AG10803 (cell line): ENCODE measurements at regions not wholly inside any gene's neighbourhood (a gene's known extent, or its start where the extent isn't known, plus 50 kb on each side); places are given as distances from the start of the nearest gene placed in this dataset.

ENCODE experiments used
- DNase-seq: peaks from one replicate; pipeline ENCODE4 v3.0.0; 2010; ENCODE audit warnings: low read depth
- H3K4me3 ChIP-seq: 2 replicates; pipeline ENCODE4 v1.5.1; 2011; ENCODE audit warnings: mild to moderate bottlenecking, low read length, control low read depth
- TF ChIP-seq, protein P1 (sequence below): conservative IDR thresholded peaks from 2 replicates; pipeline ENCODE4 v1.5.1; 2011; ENCODE audit warnings: mild to moderate bottlenecking, low read length, control low read depth, inconsistent platforms

DNA sequence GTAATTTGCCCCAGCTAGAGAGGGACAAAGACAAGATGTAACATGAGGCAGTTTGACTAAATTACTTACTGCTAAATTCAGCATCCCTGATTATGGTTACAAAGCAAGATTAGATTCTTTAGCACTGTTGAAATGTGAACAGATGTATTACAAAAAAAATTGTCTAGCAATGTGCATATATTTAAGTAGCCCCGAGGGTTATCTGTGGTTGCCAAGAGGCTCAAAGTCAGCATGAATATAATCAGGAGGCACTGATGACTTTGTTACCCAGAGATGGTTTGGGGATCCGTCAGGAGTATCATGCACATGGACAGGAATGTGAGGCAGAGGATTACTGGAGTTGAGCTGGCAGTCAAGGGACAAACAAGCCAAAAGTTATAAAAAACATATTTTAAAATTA lies 356.9 kb upstream of the CCDC196 start:
- DNase-seq: no peak
- no peak overlapping the region for H3K4me3 ChIP-seq

DNA sequence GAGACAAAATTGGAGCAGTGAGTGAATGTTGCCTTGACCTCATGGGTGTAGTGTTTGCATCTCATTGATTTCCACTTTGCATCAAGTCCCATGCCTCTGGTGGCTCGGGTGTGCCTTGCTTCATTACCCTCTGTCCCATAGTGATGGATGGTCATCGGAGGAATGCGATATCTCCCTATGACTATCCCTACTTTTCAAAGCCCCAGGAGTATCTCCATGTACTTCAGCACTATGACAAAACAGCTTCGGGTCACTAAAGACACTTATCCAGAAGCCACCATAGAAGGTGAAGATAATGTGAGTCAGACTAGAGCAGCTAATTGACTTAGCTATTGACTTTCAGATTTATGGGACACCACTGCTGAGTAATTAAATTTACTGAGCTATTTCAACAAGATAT lies 355.1 kb upstream of the CCDC196 start:
- no peak overlapping the region for H3K4me3 ChIP-seq
- no peak for DNase-seq
- TF ChIP-seq, protein P1, sequence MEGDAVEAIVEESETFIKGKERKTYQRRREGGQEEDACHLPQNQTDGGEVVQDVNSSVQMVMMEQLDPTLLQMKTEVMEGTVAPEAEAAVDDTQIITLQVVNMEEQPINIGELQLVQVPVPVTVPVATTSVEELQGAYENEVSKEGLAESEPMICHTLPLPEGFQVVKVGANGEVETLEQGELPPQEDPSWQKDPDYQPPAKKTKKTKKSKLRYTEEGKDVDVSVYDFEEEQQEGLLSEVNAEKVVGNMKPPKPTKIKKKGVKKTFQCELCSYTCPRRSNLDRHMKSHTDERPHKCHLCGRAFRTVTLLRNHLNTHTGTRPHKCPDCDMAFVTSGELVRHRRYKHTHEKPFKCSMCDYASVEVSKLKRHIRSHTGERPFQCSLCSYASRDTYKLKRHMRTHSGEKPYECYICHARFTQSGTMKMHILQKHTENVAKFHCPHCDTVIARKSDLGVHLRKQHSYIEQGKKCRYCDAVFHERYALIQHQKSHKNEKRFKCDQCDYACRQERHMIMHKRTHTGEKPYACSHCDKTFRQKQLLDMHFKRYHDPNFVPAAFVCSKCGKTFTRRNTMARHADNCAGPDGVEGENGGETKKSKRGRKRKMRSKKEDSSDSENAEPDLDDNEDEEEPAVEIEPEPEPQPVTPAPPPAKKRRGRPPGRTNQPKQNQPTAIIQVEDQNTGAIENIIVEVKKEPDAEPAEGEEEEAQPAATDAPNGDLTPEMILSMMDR: no peak

More for the DNA sequence above, 356.9 kb upstream of the CCDC196 start:
- TF ChIP-seq, protein P1: no peak

DNA sequence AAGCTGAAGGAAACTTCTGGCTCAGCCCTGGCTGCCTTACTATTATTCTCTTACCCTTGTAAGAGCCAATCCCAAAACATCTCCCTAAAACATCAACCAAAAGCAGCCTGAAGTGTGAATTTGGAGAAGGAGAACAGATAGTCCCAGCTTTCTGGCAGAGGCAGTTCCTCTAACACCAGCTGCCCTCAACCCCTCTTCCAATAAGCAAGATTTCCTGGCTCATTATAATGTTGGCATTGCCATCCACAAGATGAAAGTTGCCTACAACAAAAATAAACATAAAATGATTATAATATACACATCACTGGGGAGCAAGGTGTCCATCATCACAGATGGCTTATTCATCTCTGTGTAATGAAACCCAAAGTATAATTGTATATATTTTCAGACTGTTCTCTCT lies 352.5 kb upstream of the CCDC196 start:
- DNase-seq: no peak
- H3K4me3 ChIP-seq: no peak overlapping the region
- TF ChIP-seq, protein P1: no peak

DNA sequence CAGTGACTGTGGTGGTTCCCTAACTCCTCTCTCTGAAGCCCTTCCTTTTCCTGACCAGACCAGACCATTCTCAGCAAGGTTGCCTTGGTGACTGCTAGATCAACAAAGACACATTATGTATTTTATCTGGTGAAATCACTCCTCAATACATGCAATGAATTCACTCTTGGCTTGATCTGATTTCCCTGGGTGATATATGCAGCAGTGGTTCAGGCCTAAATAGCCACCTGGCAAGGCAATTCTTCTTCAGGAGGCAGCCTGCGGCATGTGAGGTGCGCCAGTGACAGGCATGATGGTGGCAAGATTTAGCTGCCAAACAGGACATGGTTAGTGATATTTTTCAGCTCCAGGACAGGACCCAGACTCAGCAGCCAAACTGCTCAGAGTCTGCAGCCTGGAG lies 350.3 kb upstream of the CCDC196 start:
- TF ChIP-seq, protein P1: no peak
- no peak for DNase-seq

DNA sequence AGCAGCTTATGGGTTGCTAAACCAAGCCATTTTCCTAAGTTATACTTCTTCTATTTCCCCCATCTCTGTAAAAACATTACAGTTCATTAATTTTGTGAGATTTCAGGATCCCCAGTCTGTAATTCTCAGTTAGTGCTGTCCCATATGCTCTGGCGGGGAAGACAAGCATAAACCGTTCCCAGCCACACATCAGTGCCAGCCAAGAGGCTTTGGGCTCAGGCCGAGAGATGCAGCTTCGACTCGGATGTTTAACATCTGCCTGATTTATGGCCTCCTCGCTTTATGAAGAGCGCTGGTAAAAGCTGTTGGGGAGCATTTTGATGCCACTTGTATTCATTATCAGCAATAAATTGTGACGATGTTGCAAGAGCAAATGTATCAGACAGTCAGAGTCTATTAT lies 349.1 kb upstream of the CCDC196 start:
- no peak overlapping the region for H3K4me3 ChIP-seq
- TF ChIP-seq, protein P1: no peak
- DNase-seq: no peak

More for the DNA sequence above, 350.3 kb upstream of the CCDC196 start:
- H3K4me3 ChIP-seq: no peak overlapping the region

DNA sequence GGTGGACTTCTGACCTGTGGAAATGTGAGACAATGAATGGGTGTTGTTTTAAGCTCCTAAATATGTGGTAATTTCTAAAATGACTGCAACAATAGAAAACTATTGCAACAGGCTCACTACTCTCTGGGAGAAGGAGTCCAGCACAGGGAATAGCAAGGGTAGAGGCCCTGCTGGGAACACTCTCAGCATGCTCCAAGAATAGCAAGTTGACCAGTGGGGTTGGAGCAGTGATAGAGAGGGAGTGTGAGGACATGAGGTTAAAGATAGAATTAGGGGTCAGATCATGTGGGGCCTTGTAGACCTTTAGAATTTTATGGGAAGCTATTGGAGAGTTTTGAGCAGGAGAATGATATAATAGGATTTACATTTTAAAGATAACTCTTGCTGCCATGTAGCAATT lies 346.7 kb upstream of the CCDC196 start:
- TF ChIP-seq, protein P1: no peak
- no peak overlapping the region for H3K4me3 ChIP-seq
- DNase-seq: no peak

DNA sequence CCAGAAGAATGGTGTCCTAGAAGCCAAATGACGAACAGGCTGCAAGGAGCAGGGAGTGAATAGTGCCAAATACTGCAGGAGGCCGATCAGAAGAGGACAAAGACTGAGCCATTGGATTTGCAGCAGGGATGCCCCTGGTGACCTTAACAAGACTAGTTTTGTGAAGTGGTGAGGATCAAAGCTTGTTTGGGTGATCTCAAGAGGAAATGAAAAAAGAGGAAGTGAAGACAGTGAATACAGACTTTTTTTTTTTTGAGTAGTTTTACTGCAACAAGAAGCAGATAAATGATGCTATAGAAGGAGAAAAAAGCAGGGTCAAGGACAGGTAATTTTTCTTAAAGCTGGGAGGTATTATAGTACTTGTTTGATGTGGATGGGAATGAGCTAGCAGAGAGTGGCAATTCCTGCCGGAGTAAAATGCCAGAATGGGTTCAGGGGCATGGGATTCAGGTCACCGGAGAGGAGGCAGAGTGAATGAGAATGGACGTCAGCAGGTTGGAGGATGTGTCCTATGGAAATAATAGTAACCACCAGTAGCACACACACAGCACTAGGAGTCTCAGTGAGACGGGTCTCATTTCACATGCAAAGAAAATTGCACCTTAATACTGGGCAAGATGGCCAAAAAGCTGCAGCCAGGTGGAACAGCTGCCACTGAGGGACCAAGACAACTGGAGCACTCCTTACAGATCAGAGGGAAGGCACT lies 345.8 kb upstream of the CCDC196 start:
- DNase-seq: no peak

More for the DNA sequence above, 345.8 kb upstream of the CCDC196 start:
- TF ChIP-seq, protein P1: no peak
- no peak overlapping the region for H3K4me3 ChIP-seq
